ENCODE measurements at regions not wholly inside any gene's neighbourhood (a gene's known extent, or its start where the extent isn't known, plus 50 kb on each side); places are given as distances from the start of the nearest gene placed in this dataset.
A peak's percentile ranks its signal among the peaks of the same experiment; 100 is the strongest.

DNA sequence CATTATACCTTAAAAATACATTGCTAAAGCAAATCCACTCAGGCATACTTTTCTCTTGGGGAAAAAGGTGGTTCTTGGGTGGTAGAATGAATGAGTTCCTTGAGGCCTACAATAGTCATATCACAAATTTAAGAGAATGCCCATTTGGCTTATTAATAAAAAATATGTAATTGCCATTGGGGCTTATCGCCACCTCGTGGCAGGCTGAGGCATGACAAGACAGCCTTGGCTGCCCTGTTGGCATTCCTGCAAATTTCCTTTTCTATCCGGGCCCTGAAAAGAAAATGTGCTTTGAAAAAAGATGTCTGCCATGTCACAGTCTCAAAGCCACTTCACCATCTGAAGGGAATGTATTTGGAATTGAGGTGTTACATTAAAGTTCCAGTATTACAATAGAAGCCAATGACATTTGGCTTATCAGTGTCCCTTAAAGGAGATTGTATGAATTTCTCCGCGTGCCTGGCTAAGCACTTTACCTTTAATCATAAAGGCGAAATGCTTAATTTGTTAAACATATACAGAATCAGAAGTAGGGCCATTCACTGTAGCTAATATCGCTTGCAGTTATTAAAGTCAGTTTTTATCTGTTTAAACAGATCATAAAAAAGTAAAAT, 188.3 kb upstream of the ZFP64 start:
- H3K4me3 ChIP-seq (ENCODE audit: low read depth, low read length): no peak overlapping the region
- no peak for DNase-seq (ENCODE audit: low read depth)
- TF ChIP-seq, protein P1, sequence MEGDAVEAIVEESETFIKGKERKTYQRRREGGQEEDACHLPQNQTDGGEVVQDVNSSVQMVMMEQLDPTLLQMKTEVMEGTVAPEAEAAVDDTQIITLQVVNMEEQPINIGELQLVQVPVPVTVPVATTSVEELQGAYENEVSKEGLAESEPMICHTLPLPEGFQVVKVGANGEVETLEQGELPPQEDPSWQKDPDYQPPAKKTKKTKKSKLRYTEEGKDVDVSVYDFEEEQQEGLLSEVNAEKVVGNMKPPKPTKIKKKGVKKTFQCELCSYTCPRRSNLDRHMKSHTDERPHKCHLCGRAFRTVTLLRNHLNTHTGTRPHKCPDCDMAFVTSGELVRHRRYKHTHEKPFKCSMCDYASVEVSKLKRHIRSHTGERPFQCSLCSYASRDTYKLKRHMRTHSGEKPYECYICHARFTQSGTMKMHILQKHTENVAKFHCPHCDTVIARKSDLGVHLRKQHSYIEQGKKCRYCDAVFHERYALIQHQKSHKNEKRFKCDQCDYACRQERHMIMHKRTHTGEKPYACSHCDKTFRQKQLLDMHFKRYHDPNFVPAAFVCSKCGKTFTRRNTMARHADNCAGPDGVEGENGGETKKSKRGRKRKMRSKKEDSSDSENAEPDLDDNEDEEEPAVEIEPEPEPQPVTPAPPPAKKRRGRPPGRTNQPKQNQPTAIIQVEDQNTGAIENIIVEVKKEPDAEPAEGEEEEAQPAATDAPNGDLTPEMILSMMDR (IDR thresholded peaks at IDR 0.05; ENCODE audit: control insufficient read depth, extremely low read depth, insufficient read depth): peak; percentile 95

GRCh38 chr20:52372169-52372568, 180.6 kb upstream of the ZFP64 start:
- DNase-seq (ENCODE audit: low read depth): no peak
- no peak overlapping the region for H3K4me3 ChIP-seq (ENCODE audit: low read depth, low read length)
- TF ChIP-seq, protein P1 (IDR thresholded peaks at IDR 0.05; ENCODE audit: control insufficient read depth, extremely low read depth, insufficient read depth): no peak

GRCh38 chr20:52365688-52366087, 174.1 kb upstream of the ZFP64 start:
- TF ChIP-seq, protein P1 (IDR thresholded peaks at IDR 0.05; ENCODE audit: control insufficient read depth, extremely low read depth, insufficient read depth): no peak
- no peak for DNase-seq (ENCODE audit: low read depth)
- H3K4me3 ChIP-seq (ENCODE audit: low read depth, low read length): no peak overlapping the region

- no peak overlapping the region for H3K4me3 ChIP-seq (ENCODE audit: low read depth, low read length)
- no peak for DNase-seq (ENCODE audit: low read depth)
- TF ChIP-seq, protein P1 (IDR thresholded peaks at IDR 0.05; ENCODE audit: control insufficient read depth, extremely low read depth, insufficient read depth): no peak
Observed at GRCh38 chr20:52364405-52364804, 172.8 kb upstream of the ZFP64 start.

DNA sequence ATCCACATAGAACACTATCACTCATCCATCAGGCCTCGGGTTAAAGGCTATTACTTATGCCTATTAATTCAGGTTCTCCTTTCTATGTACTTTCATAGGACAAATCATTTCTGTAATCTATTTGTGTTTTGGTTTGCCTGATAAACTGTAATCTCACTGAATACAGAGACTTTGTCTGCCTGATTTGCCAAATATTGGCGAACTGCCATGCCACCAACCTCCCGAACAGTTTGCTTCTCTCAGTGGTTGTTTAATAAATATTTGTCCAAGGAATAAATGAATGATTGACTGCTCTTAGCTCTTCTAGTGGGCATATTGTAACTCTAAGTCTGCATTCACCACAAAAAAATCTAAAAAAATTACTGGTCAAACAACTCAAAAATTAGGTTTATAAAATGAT, 170.1 kb upstream of the ZFP64 start:
- no peak for DNase-seq (ENCODE audit: low read depth)
- H3K4me3 ChIP-seq (ENCODE audit: low read depth, low read length): no peak overlapping the region
- TF ChIP-seq, protein P1 (IDR thresholded peaks at IDR 0.05; ENCODE audit: control insufficient read depth, extremely low read depth, insufficient read depth): no peak

GRCh38 chr20:52349806-52350205, 158.2 kb upstream of the ZFP64 start:
- TF ChIP-seq, protein P1 (IDR thresholded peaks at IDR 0.05; ENCODE audit: control insufficient read depth, extremely low read depth, insufficient read depth): no peak
- no peak overlapping the region for H3K4me3 ChIP-seq (ENCODE audit: low read depth, low read length)
- DNase-seq (ENCODE audit: low read depth): no peak

GRCh38 chr20:52348434-52348833, 156.9 kb upstream of the ZFP64 start:
- no peak overlapping the region for H3K4me3 ChIP-seq (ENCODE audit: low read depth, low read length)
- DNase-seq (ENCODE audit: low read depth): no peak
- TF ChIP-seq, protein P1 (IDR thresholded peaks at IDR 0.05; ENCODE audit: control insufficient read depth, extremely low read depth, insufficient read depth): no peak

Measured in LNCaP clone FGC (cell line).